Testis (tissue), 2 donors: ENCODE measurements at regions not wholly inside any gene's neighbourhood (a gene's known extent, or its start where the extent isn't known, plus 50 kb on each side); places are given as distances from the start of the nearest gene placed in this dataset.

ENCODE experiments used
- DNase-seq: peaks from one replicate; pipeline ENCODE4 v3.0.0-alpha.2; 2019
- H3K27ac ChIP-seq, 2 donors: fragments of 200-600 bp; sonication (generic); one replicate each; pipeline ENCODE4 v1.5.1; 2019
- H3K27me3 ChIP-seq: fragments of 200-600 bp; sonication (generic); one replicate; pipeline ENCODE4 v1.5.1; 2019
- H3K36me3 ChIP-seq: fragments of 200-600 bp; sonication (generic); one replicate; pipeline ENCODE4 v1.5.1; 2017; ENCODE audit warnings: low read depth; ENCODE audit errors: missing control alignments
- H3K4me1 ChIP-seq: fragments of 200-600 bp; sonication (generic); one replicate; pipeline ENCODE4 v1.5.1; 2019
- H3K4me3 ChIP-seq, 2 donors: fragments of 200-600 bp; sonication (generic); one replicate each; pipeline ENCODE4 v1.5.1; 2017 to 2019
- H3K9me3 ChIP-seq: fragments of 200-600 bp; sonication (generic); one replicate; pipeline ENCODE4 v1.5.1; 2017
- CTCF ChIP-seq, 3 experiments: fragments of 450-650 bp in 2 of 3; fragments of 200-600 bp in 1 of 3; sonication (generic) in 1 of 3; IDR thresholded peaks; one replicate each; pipeline ENCODE4 v1.5.1; 2016 to 2019; ENCODE audit warnings: antibody characterized with exemption in 3 of 3, mild to moderate bottlenecking in 2 of 3, moderate library complexity in 1 of 3
- POLR2A ChIP-seq: fragments of 450-650 bp; IDR thresholded peaks from one replicate; pipeline ENCODE4 v1.6.1; 2017; ENCODE audit warnings: antibody characterized with exemption, mild to moderate bottlenecking, moderate library complexity
- WGBS, 2 donors: methylation state at CpG; one replicate each; pipeline ENCODE4 v1.1.5; 2018; 5-methylcytosine and 5-hydroxymethylcytosine counted together
- intact Hi-C: fragments of 100-400 bp; cut with DNase I; formaldehyde crosslinking; loops from one replicate; pipeline ENCODE4 v1.15.1; 2023; ENCODE audit warnings: low total_unique reads

DNA sequence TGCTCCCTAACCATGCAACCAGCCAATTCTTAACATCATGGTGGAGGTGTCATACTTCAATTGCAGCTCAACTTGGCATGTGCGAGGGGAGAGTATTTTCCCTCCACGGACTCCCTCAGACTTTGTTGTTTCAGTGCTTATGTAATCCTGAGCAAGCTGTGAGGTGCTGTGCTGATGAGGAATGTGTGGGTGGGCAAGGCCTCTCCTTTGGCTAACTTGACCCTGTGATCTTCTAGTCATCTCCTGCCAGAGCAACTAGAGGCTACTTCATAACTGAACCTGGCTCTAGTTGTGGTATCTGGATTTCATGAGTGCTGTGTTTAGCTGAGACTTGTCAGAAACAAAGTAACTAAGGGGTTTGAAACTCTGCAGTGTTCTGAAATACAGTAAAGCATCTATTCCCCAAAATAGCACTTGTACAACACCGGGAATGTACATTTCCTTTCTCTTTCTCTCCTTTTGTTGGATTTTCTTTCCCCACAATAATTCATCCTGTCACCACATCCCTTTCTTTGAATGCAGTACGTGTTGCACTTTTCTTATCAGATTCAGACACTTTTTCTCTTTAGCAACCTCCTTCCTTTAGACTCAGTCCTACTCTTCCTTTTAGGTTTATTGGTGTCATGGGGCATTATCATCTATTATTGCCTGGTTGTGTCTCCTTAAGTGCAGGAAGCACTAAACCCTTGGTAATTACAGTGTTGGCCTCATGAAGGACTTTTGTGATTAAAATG, 415.2 kb upstream of the NR3C2 start:
- Histone ChIP-seq H3K36me3 (no peaks in the 10 kb centered on the region), H3K27ac (no peak overlapping the region), H3K4me3 (no peak overlapping the region), H3K9me3 (no peaks in the 10 kb centered on the region), H3K27me3 (no peaks in the 10 kb centered on the region), H3K4me1 (no peaks in the 10 kb centered on the region)
- TF ChIP-seq POLR2A (no peak), CTCF (IDR thresholded peaks at IDR 0.05) (no peak)
- intact Hi-C loops: no loop called here
- no peak for DNase-seq
- WGBS, 2 donors: 42 to 46% methylated on average over 4 of the region's 4 CpGs

- DNase-seq: no peak
- no peak overlapping the region for H3K27ac ChIP-seq
- intact Hi-C loops: no loop called here
- no peaks in the 10 kb centered on the region for H3K36me3 ChIP-seq
- H3K4me3 ChIP-seq: no peak overlapping the region
- no peaks in the 10 kb centered on the region for H3K9me3 ChIP-seq
- H3K4me1 ChIP-seq: no peaks in the 10 kb centered on the region
- TF ChIP-seq POLR2A (no peak), CTCF (IDR thresholded peaks at IDR 0.05) (no peak)
- H3K27me3 ChIP-seq: no peaks in the 10 kb centered on the region
These were observed 412.0 kb upstream of the NR3C2 start for GRCh38 chr4:148854203-148854602.

- Histone ChIP-seq H3K36me3 (no peaks in the 10 kb centered on the region), H3K4me3 (no peak overlapping the region), H3K27ac (no peak overlapping the region), H3K27me3 (no peaks in the 10 kb centered on the region), H3K9me3 (no peaks in the 10 kb centered on the region), H3K4me1 (no peaks in the 10 kb centered on the region)
- 48 to 55% methylated on average over 3 of the region's 3 CpGs for WGBS, 2 donors
- intact Hi-C loops: no loop called here
- no peak for TF ChIP-seq CTCF (IDR thresholded peaks at IDR 0.05)
- no peak for DNase-seq
These were observed 410.0 kb upstream of the NR3C2 start for GRCh38 chr4:148852092-148852699.

GRCh38 chr4:148850257-148850995, 408.2 kb upstream of the NR3C2 start:
- intact Hi-C loops: no loop called here
- TF ChIP-seq CTCF (IDR thresholded peaks at IDR 0.05): no peak
- no peak for TF ChIP-seq POLR2A
- Histone ChIP-seq H3K27me3 (no peaks in the 10 kb centered on the region), H3K36me3 (no peaks in the 10 kb centered on the region), H3K27ac (no peak overlapping the region), H3K9me3 (no peaks in the 10 kb centered on the region), H3K4me1 (no peaks in the 10 kb centered on the region), H3K4me3 (no peak overlapping the region)
- 51 to 56% methylated on average over 2 of the region's 2 CpGs for WGBS, 2 donors
- DNase-seq: no peak
